NCI-H2227 (cell line): ENCODE measurements at regions not wholly inside any gene's neighbourhood (a gene's known extent, or its start where the extent isn't known, plus 50 kb on each side); places are given as distances from the start of the nearest gene placed in this dataset.

ENCODE experiments used
- DNase-seq: peaks from one replicate; lab custom pipeline; 2025; ENCODE audit not compliant: unreplicated experiment; lab: John Stamatoyannopoulos, UW

GRCh38 chr1:38097284-38097898 lies 50.8 kb upstream of the POU3F1 start:
- no peak for DNase-seq
